ENCODE measurements at regions not wholly inside any gene's neighbourhood (a gene's known extent, or its start where the extent isn't known, plus 50 kb on each side); places are given as distances from the start of the nearest gene placed in this dataset.
"Not testable (repeated sequence)": the region's sequence is repeated elsewhere in the genome, so short reads cannot be mapped to it uniquely, and the experiment has no call there.

DNA sequence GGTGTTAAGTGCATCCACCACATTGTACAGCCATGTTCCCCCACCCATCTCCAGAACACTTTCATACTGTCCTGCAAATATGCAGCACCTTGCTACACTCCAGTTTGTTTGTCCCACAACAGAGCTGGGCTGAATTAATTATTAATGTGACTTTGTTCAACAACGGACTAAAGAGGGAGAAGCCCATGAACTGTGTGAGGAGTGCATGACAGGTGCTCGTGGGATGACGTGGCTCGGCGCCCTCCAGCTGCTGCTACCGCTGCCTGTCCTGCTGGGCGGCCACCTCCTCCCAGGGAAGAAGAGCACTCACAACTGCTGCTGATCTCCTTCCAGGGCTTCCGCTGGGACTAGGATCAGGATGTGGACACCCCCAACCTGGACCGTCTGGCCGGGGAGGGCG is 111.2 kb upstream of the DEFB108B start:
- H3K9me3 ChIP-seq (ENCODE audit: control extremely low read depth in 1 of 5, control insufficient read depth in 4 of 5, insufficient read depth in 2 of 5, low read depth in 1 of 5, low read length in 4 of 5); CTCF ChIA-PET: not testable (repeated sequence)
- WGBS (ENCODE audit: insufficient coverage), result 100% methylated on average over 1 of the region's 11 CpGs

GRCh38 chr11:71723991-71724390 is 109.0 kb upstream of the DEFB108B start:
- 100% methylated on average over 1 of the region's 5 CpGs for WGBS (ENCODE audit: insufficient coverage)
- DNase-seq; H3K4me1 ChIP-seq (ENCODE audit: control extremely low read depth in 1 of 4, control insufficient read depth in 4 of 4, insufficient read depth in 4 of 4, low read length in 3 of 4); H3K36me3 ChIP-seq (ENCODE audit: control insufficient read depth in 4 of 4, insufficient read depth in 4 of 4, low read length in 3 of 4); POLR2A ChIA-PET; CTCF ChIA-PET; H3K4me3 ChIP-seq (ENCODE audit: control insufficient read depth in 1 of 7, extremely low read depth in 1 of 7, insufficient read depth in 4 of 7, low read depth in 2 of 7, low read length in 6 of 7); H3K27me3 ChIP-seq (replicated peaks in 2 of 5; ENCODE audit: control insufficient read depth in 4 of 5, insufficient read depth in 5 of 5, low read length in 4 of 5); H3K9me3 ChIP-seq (ENCODE audit: control extremely low read depth in 1 of 5, control insufficient read depth in 4 of 5, insufficient read depth in 2 of 5, low read depth in 1 of 5, low read length in 4 of 5); H3K27ac ChIP-seq (ENCODE audit: insufficient read depth in 1 of 2, low read depth in 1 of 2, low read length in 2 of 2, poor library complexity in 1 of 2, severe bottlenecking in 2 of 2): not testable (repeated sequence)

More for the DNA sequence above, 111.2 kb upstream of the DEFB108B start:
- POLR2A ChIA-PET; H3K27me3 ChIP-seq (replicated peaks in 2 of 5; ENCODE audit: control insufficient read depth in 4 of 5, insufficient read depth in 5 of 5, low read length in 4 of 5); H3K27ac ChIP-seq (ENCODE audit: insufficient read depth in 1 of 2, low read depth in 1 of 2, low read length in 2 of 2, poor library complexity in 1 of 2, severe bottlenecking in 2 of 2); H3K4me1 ChIP-seq (ENCODE audit: control extremely low read depth in 1 of 4, control insufficient read depth in 4 of 4, insufficient read depth in 4 of 4, low read length in 3 of 4); H3K36me3 ChIP-seq (ENCODE audit: control insufficient read depth in 4 of 4, insufficient read depth in 4 of 4, low read length in 3 of 4); DNase-seq; H3K4me3 ChIP-seq (ENCODE audit: control insufficient read depth in 1 of 7, extremely low read depth in 1 of 7, insufficient read depth in 4 of 7, low read depth in 2 of 7, low read length in 6 of 7): not testable (repeated sequence)

GRCh38 chr11:71730748-71731147 is 102.3 kb upstream of the DEFB108B start:
- CTCF ChIA-PET; POLR2A ChIA-PET; DNase-seq; H3K27me3 ChIP-seq (replicated peaks in 2 of 5; ENCODE audit: control insufficient read depth in 4 of 5, insufficient read depth in 5 of 5, low read length in 4 of 5); H3K36me3 ChIP-seq (ENCODE audit: control insufficient read depth in 4 of 4, insufficient read depth in 4 of 4, low read length in 3 of 4); H3K4me1 ChIP-seq (ENCODE audit: control extremely low read depth in 1 of 4, control insufficient read depth in 4 of 4, insufficient read depth in 4 of 4, low read length in 3 of 4); H3K27ac ChIP-seq (ENCODE audit: insufficient read depth in 1 of 2, low read depth in 1 of 2, low read length in 2 of 2, poor library complexity in 1 of 2, severe bottlenecking in 2 of 2); H3K9me3 ChIP-seq (ENCODE audit: control extremely low read depth in 1 of 5, control insufficient read depth in 4 of 5, insufficient read depth in 2 of 5, low read depth in 1 of 5, low read length in 4 of 5); H3K4me3 ChIP-seq (ENCODE audit: control insufficient read depth in 1 of 7, extremely low read depth in 1 of 7, insufficient read depth in 4 of 7, low read depth in 2 of 7, low read length in 6 of 7): not testable (repeated sequence)
- WGBS (ENCODE audit: insufficient coverage), result no CpG with 5 or more reads among the region's 8 CpGs

DNA sequence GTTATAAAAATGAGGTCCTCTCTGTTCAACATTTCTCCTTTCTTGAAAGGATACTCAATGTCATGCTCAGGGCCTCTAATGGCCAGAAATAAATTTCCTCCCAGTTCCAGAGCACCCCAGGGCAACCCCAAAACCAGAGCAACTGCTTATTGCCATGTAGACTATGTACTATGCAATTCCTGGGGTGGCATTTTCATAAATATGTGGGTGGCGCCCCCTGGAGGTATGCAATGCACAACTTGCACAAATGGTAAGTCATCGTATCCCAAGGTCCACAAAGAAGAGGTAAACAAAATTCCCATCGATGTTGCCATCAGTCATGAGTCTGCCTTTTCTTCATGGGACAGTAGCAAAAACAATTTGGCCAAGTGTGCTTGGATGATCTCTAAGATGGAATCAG is 98.6 kb upstream of the DEFB108B start:
- POLR2A ChIA-PET; H3K36me3 ChIP-seq (ENCODE audit: control insufficient read depth in 4 of 4, insufficient read depth in 4 of 4, low read length in 3 of 4); H3K4me3 ChIP-seq (ENCODE audit: control insufficient read depth in 1 of 7, extremely low read depth in 1 of 7, insufficient read depth in 4 of 7, low read depth in 2 of 7, low read length in 6 of 7); H3K9me3 ChIP-seq (ENCODE audit: control extremely low read depth in 1 of 5, control insufficient read depth in 4 of 5, insufficient read depth in 2 of 5, low read depth in 1 of 5, low read length in 4 of 5); H3K4me1 ChIP-seq (ENCODE audit: control extremely low read depth in 1 of 4, control insufficient read depth in 4 of 4, insufficient read depth in 4 of 4, low read length in 3 of 4); H3K27ac ChIP-seq (ENCODE audit: insufficient read depth in 1 of 2, low read depth in 1 of 2, low read length in 2 of 2, poor library complexity in 1 of 2, severe bottlenecking in 2 of 2); CTCF ChIA-PET; H3K27me3 ChIP-seq (replicated peaks in 2 of 5; ENCODE audit: control insufficient read depth in 4 of 5, insufficient read depth in 5 of 5, low read length in 4 of 5): not testable (repeated sequence)
- no CpG with 5 or more reads among the region's 3 CpGs for WGBS (ENCODE audit: insufficient coverage)
- peak; percentile 18 to 40 (median 30) for DNase-seq

GRCh38 chr11:71738317-71738716 is 94.7 kb upstream of the DEFB108B start:
- H3K4me1 ChIP-seq (ENCODE audit: control extremely low read depth in 1 of 4, control insufficient read depth in 4 of 4, insufficient read depth in 4 of 4, low read length in 3 of 4), result peaks cover 0 to 18% (median 3%) of the 10 kb centered on the region in 4 experiments
- CTCF ChIA-PET; H3K27me3 ChIP-seq (replicated peaks in 2 of 5; ENCODE audit: control insufficient read depth in 4 of 5, insufficient read depth in 5 of 5, low read length in 4 of 5); H3K36me3 ChIP-seq (ENCODE audit: control insufficient read depth in 4 of 4, insufficient read depth in 4 of 4, low read length in 3 of 4); POLR2A ChIA-PET; H3K9me3 ChIP-seq (ENCODE audit: control extremely low read depth in 1 of 5, control insufficient read depth in 4 of 5, insufficient read depth in 2 of 5, low read depth in 1 of 5, low read length in 4 of 5); DNase-seq; H3K27ac ChIP-seq (ENCODE audit: insufficient read depth in 1 of 2, low read depth in 1 of 2, low read length in 2 of 2, poor library complexity in 1 of 2, severe bottlenecking in 2 of 2); H3K4me3 ChIP-seq (ENCODE audit: control insufficient read depth in 1 of 7, extremely low read depth in 1 of 7, insufficient read depth in 4 of 7, low read depth in 2 of 7, low read length in 6 of 7): not testable (repeated sequence)
- WGBS (ENCODE audit: insufficient coverage), result 100% methylated on average over 2 of the region's 4 CpGs

DNA sequence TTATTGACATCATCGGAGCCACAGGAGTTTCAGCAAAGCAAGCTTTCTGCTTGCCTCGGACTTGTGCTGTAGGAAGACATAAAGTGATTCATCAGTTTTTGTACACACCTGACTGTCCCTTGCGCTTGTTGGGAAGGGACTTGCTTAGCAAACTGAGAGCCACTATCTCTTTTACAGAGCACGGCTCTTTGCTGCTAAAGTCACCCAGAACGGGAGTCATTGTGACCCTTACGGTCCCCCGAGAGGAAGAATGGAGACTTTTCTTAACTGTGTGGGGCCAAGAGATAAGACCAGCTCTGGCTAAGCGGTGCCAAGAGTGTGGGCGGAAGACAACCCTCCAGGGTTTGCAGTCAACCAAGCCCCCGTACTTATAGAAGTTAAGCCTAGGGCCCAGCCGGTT is 89.6 kb upstream of the DEFB108B start:
- CTCF ChIA-PET, result not testable (repeated sequence)

GRCh38 chr11:71745656-71746055 is 87.3 kb upstream of the DEFB108B start:
- H3K27me3 ChIP-seq (replicated peaks in 2 of 5; ENCODE audit: control insufficient read depth in 4 of 5, insufficient read depth in 5 of 5, low read length in 4 of 5); H3K27ac ChIP-seq (ENCODE audit: insufficient read depth in 1 of 2, low read depth in 1 of 2, low read length in 2 of 2, poor library complexity in 1 of 2, severe bottlenecking in 2 of 2); CTCF ChIA-PET; POLR2A ChIA-PET; H3K9me3 ChIP-seq (ENCODE audit: control extremely low read depth in 1 of 5, control insufficient read depth in 4 of 5, insufficient read depth in 2 of 5, low read depth in 1 of 5, low read length in 4 of 5); H3K36me3 ChIP-seq (ENCODE audit: control insufficient read depth in 4 of 4, insufficient read depth in 4 of 4, low read length in 3 of 4); DNase-seq; H3K4me3 ChIP-seq (ENCODE audit: control insufficient read depth in 1 of 7, extremely low read depth in 1 of 7, insufficient read depth in 4 of 7, low read depth in 2 of 7, low read length in 6 of 7): not testable (repeated sequence)
- H3K4me1 ChIP-seq (ENCODE audit: control extremely low read depth in 1 of 4, control insufficient read depth in 4 of 4, insufficient read depth in 4 of 4, low read length in 3 of 4), result peaks cover 0 to 21% (median 3%) of the 10 kb centered on the region in 4 experiments
- WGBS (ENCODE audit: insufficient coverage), result 94% methylated on average over 9 of the region's 11 CpGs

More for the DNA sequence above, 89.6 kb upstream of the DEFB108B start:
- 2% methylated on average over 9 of the region's 11 CpGs for WGBS (ENCODE audit: insufficient coverage)
- Histone ChIP-seq H3K4me1 (ENCODE audit: control extremely low read depth in 1 of 4, control insufficient read depth in 4 of 4, insufficient read depth in 4 of 4, low read length in 3 of 4) (peaks cover 0 to 23% (median 3%) of the 10 kb centered on the region in 4 experiments), H3K4me3 (ENCODE audit: control insufficient read depth in 1 of 7, extremely low read depth in 1 of 7, insufficient read depth in 4 of 7, low read depth in 2 of 7, low read length in 6 of 7) (peak overlapping the region in 2 of 7 experiments; percentile 4 to 45)
- H3K27ac ChIP-seq (ENCODE audit: insufficient read depth in 1 of 2, low read depth in 1 of 2, low read length in 2 of 2, poor library complexity in 1 of 2, severe bottlenecking in 2 of 2); H3K27me3 ChIP-seq (replicated peaks in 2 of 5; ENCODE audit: control insufficient read depth in 4 of 5, insufficient read depth in 5 of 5, low read length in 4 of 5); H3K36me3 ChIP-seq (ENCODE audit: control insufficient read depth in 4 of 4, insufficient read depth in 4 of 4, low read length in 3 of 4); H3K9me3 ChIP-seq (ENCODE audit: control extremely low read depth in 1 of 5, control insufficient read depth in 4 of 5, insufficient read depth in 2 of 5, low read depth in 1 of 5, low read length in 4 of 5); POLR2A ChIA-PET: not testable (repeated sequence)
- peak; percentile 84 to 96 (median 92) for DNase-seq
